Lower leg skin (tissue), 4 donors: ENCODE measurements at regions not wholly inside any gene's neighbourhood (a gene's known extent, or its start where the extent isn't known, plus 50 kb on each side); places are given as distances from the start of the nearest gene placed in this dataset.

Experiments
- DNase-seq, 2 donors: peaks; one replicate each; pipeline ENCODE4 v3.0.0-alpha.2; 2019; ENCODE audit warnings: low spot score in 2 of 2
- H3K4me3 ChIP-seq: fragments of 200-600 bp; sonication (generic); 2 replicates; pipeline ENCODE4 v1.5.1; 2017; ENCODE audit warnings: mild to moderate bottlenecking, low read depth; ENCODE audit not compliant: poor library complexity, severe bottlenecking
- POLR2A ChIP-seq, 2 donors: fragments of 450-650 bp; IDR thresholded peaks; one replicate each; pipeline ENCODE4 v1.6.1; 2016 to 2017; ENCODE audit warnings: antibody characterized with exemption in 2 of 2, mild to moderate bottlenecking in 1 of 2, moderate library complexity in 1 of 2
- WGBS, 2 donors: methylation state at CpG; one replicate each; pipeline ENCODE4 v1.1.5; 2018; 5-methylcytosine and 5-hydroxymethylcytosine counted together
- intact Hi-C: fragments of 100-400 bp; cut with DNase I; formaldehyde crosslinking; loops from one replicate; pipeline ENCODE4 v1.15.0; 2023; ENCODE audit warnings: low total_unique reads
- TF ChIP-seq, protein P1 (sequence below), 3 donors: fragments of 450-650 bp; IDR thresholded peaks; one replicate each; pipeline ENCODE4 v1.5.1; 2016; ENCODE audit warnings: antibody characterized with exemption in 3 of 3, mild to moderate bottlenecking in 3 of 3, moderate library complexity in 2 of 3

DNA sequence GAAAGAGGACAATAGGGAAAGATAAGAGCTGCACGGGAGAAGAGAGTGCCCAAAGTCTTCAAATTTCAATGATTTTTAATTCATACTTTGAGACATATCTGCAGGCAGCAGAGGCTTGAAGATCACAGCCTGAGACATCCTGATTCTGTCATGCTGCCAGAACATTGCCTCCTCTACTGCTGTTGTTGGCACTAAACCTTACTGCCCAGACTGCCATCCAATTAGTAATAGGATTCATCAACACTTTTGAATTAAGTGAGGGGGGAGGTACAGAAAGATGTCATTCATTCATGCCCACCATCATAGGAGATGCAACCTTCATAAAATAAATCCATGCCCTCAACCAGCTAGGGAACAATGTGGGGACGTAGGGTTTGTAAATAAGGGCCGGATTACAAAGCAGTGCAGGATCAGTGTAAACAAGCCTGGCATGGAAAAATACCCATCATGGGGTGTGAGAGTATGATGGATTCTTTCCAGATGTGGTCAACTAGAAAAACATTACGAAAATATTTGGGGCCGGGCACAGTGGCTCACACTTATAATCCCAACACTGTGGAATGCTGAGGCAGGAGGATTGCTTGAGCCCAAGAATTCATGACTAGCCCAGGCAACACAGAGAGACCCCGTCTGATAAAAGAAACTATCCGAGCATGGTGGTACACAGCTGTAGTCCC, 122.1 kb upstream of the DAPK1 start:
- intact Hi-C loops = no loop called here
- TF ChIP-seq POLR2A (IDR thresholded peaks at IDR 0.05) = no peak
- TF ChIP-seq, protein P1, sequence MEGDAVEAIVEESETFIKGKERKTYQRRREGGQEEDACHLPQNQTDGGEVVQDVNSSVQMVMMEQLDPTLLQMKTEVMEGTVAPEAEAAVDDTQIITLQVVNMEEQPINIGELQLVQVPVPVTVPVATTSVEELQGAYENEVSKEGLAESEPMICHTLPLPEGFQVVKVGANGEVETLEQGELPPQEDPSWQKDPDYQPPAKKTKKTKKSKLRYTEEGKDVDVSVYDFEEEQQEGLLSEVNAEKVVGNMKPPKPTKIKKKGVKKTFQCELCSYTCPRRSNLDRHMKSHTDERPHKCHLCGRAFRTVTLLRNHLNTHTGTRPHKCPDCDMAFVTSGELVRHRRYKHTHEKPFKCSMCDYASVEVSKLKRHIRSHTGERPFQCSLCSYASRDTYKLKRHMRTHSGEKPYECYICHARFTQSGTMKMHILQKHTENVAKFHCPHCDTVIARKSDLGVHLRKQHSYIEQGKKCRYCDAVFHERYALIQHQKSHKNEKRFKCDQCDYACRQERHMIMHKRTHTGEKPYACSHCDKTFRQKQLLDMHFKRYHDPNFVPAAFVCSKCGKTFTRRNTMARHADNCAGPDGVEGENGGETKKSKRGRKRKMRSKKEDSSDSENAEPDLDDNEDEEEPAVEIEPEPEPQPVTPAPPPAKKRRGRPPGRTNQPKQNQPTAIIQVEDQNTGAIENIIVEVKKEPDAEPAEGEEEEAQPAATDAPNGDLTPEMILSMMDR (IDR thresholded peaks at IDR 0.05) = no peak
- no peak overlapping the region for H3K4me3 ChIP-seq
- 59 to 67% methylated on average over 6 to 7 of the region's 7 CpGs for WGBS, 2 donors
- DNase-seq = no peak

DNA sequence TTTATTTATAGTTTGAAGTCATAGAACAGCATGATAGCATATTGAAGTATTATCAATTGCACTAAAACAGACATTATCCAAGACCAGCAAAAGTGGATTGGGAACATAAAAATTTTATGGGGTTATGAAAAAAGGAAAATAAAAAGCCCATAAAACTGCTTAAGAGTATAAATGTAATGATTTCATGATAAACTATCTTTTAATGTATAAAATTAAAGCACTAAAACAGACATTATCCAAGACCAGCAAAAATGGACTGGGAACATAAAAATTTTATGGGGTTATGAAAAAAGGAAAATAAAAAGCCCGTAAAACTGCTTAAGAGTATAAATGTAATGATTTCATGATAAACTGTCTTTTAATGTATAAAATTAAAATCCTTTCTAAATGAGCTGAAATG, 119.0 kb upstream of the DAPK1 start:
- no peak for DNase-seq

DNA sequence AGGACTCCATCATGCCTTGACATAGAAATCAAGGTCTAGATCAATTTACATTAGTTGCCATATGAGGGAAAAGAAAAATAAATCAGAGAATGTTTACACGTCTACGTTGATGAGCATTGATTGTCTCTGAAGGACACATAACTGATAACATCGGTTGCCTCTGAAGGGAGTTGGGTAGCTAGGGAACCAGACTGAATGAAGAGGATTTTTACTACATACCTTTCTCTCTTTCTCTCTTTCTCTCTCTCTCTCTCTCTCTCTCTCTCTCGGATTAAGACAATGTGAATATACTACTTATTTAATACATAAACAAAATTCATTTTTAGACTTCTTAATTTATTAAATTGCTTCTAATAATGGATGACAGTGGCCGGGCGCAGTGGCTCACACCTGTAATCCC, 118.4 kb upstream of the DAPK1 start:
- no peak for DNase-seq

More for the DNA sequence above, 119.0 kb upstream of the DAPK1 start:
- no peak overlapping the region for H3K4me3 ChIP-seq
- intact Hi-C loops = no loop called here
- 80 to 83% methylated on average over 1 of the region's 1 CpG for WGBS, 2 donors
- TF ChIP-seq, protein P1 (IDR thresholded peaks at IDR 0.05) = no peak
- TF ChIP-seq POLR2A (IDR thresholded peaks at IDR 0.05) = no peak

DNA sequence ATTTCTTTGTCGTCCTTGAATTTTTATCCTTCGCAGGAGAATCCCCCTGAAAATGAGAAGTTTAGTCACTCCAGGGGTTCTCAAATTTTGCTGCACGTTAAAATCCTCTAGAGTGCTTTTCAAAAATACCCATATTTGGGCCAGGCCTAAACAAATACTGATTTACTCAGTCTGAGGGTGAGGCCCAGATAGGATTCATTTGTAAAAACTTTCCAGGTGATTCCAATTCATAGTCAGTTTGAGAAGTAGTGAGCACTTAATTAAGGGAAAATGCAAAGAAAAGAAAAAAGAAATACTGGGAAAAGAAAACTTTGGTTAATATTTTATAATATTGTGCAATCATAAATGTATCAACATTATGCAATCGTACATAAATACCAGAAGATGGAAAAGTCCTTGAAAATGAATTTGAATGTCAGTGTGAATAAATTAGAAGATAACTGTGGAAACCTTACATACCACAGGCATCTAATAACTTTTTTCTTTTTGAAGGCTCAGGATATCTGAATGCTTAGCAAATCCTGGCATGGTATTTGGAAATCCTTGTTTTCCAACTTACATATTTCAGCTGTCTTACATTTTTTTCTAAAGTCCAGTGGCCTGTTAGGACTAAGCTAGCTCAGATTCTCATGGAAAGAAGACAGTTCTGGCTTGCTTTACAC, 116.5 kb upstream of the DAPK1 start:
- WGBS, 2 donors = 74 to 79% methylated on average over 4 of the region's 4 CpGs
- no peak for DNase-seq
- TF ChIP-seq, protein P1 (IDR thresholded peaks at IDR 0.05) = no peak
- no peak for TF ChIP-seq POLR2A (IDR thresholded peaks at IDR 0.05)
- intact Hi-C loops = no loop called here
- H3K4me3 ChIP-seq = no peak overlapping the region

More for the DNA sequence above, 118.4 kb upstream of the DAPK1 start:
- 90 to 93% methylated on average over 6 of the region's 6 CpGs for WGBS, 2 donors
- TF ChIP-seq, protein P1 (IDR thresholded peaks at IDR 0.05) = no peak
- no peak for TF ChIP-seq POLR2A (IDR thresholded peaks at IDR 0.05)
- H3K4me3 ChIP-seq = no peak overlapping the region
- intact Hi-C loops = no loop called here

DNA sequence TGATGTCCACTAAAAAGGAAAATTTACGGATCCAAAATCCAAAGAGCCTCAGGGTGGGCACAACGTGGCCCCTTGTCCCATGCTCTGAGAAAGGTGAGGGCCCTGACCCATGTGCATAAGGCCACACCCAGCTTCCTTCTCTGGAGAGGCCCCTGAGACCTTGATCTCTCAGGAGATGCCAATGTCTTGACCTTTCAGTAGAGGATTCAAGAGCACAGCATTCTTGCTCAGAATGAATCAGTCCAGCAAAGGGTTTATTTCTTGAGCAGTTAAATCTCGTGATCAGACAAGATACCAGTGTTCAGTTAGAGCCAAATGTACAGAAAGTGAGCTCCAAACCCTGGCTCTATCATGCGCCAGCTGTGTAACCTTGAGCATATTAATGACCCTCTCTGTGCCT, 115.9 kb upstream of the DAPK1 start:
- no peak for TF ChIP-seq POLR2A (IDR thresholded peaks at IDR 0.05)
- TF ChIP-seq, protein P1 (IDR thresholded peaks at IDR 0.05) = no peak
- 71 to 72% methylated on average over 4 of the region's 4 CpGs for WGBS, 2 donors
- H3K4me3 ChIP-seq = no peak overlapping the region
- no peak for DNase-seq
- intact Hi-C loops = no loop called here
